Mucosa of descending colon (tissue), 3 donors: ENCODE measurements at regions not wholly inside any gene's neighbourhood (a gene's known extent, or its start where the extent isn't known, plus 50 kb on each side); places are given as distances from the start of the nearest gene placed in this dataset.

ENCODE experiments used
- ATAC-seq: fragments of 200-7000 bp; cut with Tn5 transposase; one replicate; pipeline ENCODE4 v1.9.1; 2020; ENCODE audit warnings: mild to moderate bottlenecking, moderate library complexity
- DNase-seq, 3 donors: peaks; one replicate each; pipeline ENCODE4 v3.0.0-alpha.2; 2020
- H3K36me3 ChIP-seq: fragments of 200-600 bp; one replicate; pipeline ENCODE4 v1.8.0; 2021; ENCODE audit warnings: low read depth, mild to moderate bottlenecking
- H3K4me1 ChIP-seq: fragments of 200-600 bp; one replicate; pipeline ENCODE4 v1.8.0; 2021; ENCODE audit warnings: low read depth, mild to moderate bottlenecking
- H3K4me3 ChIP-seq: fragments of 200-600 bp; one replicate; pipeline ENCODE4 v1.8.0; 2021; ENCODE audit warnings: mild to moderate bottlenecking
- H3K9me3 ChIP-seq: fragments of 200-600 bp; one replicate; pipeline ENCODE4 v1.8.0; 2021; ENCODE audit warnings: mild to moderate bottlenecking
- intact Hi-C, 2 donors: fragments of 100-400 bp; cut with DNase I in 1 of 2; cut with micrococcal nuclease in 1 of 2; formaldehyde crosslinking; loops; one replicate each; pipeline versions ENCODE4 v1.11.0 to v1.11.1; 2022; cut with DNase I, micrococcal nuclease
- TF ChIP-seq, protein P1 (sequence below): fragments of 200-600 bp; IDR thresholded peaks from one replicate; pipeline ENCODE4 v1.8.0; 2022; ENCODE audit warnings: antibody characterized with exemption, mild to moderate bottlenecking
- donor health status: DM: no; HTN: no; CAD: no; lungs with moderate emphysema.
- donor health status: DM: no; HTN: no; CAD: no.
- donor health status: DM: no; HTN: yes; CAD: no.

DNA sequence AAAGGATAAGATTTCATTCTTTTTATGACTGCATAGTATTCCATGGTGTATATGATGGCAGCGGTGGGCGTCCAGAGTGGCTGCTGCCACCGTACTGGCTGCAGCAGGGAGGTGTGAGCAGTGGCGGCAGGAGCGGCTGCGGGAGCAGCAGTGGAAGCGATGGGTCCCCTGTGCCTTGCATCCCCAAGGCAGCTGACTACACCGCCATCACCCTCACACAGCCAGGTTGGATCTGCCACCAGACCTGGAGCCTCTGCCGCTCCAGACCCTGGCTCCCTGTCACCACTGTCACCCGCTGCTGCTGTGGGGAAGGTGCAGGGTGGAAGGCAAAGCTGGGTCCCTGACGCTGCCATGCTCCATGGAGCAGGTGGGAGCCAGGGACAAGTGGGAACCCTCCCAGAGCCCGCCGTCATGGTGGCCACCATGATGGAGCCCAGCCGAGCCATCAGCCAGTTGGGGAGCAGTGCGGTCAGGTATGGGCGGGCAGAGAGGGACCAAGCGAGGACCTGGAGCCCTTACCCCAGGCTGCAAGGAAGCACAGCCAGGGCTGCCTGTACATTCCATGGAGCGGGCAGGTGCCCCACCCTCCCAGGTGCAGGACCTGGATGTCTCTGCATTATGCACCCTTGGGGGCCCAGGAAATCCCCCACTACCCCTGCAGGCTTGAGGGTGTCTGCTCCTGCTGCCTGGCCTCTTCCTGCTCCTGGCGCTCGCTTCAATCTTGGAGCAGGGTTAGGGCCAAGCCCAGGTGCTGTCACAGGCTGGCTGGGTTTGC, 226.1 kb downstream of the OTOR start:
- Histone ChIP-seq H3K4me1 (no peaks in the 10 kb centered on the region), H3K36me3 (no peaks in the 10 kb centered on the region), H3K9me3 (no peaks in the 10 kb centered on the region), H3K4me3 (no peak overlapping the region)
- TF ChIP-seq, protein P1, sequence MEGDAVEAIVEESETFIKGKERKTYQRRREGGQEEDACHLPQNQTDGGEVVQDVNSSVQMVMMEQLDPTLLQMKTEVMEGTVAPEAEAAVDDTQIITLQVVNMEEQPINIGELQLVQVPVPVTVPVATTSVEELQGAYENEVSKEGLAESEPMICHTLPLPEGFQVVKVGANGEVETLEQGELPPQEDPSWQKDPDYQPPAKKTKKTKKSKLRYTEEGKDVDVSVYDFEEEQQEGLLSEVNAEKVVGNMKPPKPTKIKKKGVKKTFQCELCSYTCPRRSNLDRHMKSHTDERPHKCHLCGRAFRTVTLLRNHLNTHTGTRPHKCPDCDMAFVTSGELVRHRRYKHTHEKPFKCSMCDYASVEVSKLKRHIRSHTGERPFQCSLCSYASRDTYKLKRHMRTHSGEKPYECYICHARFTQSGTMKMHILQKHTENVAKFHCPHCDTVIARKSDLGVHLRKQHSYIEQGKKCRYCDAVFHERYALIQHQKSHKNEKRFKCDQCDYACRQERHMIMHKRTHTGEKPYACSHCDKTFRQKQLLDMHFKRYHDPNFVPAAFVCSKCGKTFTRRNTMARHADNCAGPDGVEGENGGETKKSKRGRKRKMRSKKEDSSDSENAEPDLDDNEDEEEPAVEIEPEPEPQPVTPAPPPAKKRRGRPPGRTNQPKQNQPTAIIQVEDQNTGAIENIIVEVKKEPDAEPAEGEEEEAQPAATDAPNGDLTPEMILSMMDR = no peak
- no peak for DNase-seq
- intact Hi-C loops = no loop called here
- no peak for ATAC-seq

DNA sequence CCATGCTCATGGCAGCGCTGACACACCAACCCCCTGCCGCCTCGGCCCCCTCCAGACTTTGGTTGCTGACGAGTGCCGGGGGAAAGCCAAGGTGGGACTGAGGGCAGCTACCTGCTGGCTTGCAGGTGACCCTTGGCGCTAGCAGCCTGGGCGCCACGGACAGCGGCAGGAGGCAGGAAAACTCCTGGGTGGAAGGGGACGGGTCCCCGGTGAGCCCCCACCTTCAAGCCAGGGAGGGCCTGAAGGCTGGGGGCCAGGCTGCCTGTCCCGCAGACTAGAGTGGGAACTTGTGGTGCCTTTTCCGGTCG, 226.7 kb downstream of the OTOR start:
- intact Hi-C loops = no loop called here
- no peaks in the 10 kb centered on the region for H3K36me3 ChIP-seq
- no peaks in the 10 kb centered on the region for H3K9me3 ChIP-seq
- H3K4me1 ChIP-seq = no peaks in the 10 kb centered on the region
- no peak for ATAC-seq
- no peak for DNase-seq
- H3K4me3 ChIP-seq = no peak overlapping the region
- TF ChIP-seq, protein P1 = no peak

DNA sequence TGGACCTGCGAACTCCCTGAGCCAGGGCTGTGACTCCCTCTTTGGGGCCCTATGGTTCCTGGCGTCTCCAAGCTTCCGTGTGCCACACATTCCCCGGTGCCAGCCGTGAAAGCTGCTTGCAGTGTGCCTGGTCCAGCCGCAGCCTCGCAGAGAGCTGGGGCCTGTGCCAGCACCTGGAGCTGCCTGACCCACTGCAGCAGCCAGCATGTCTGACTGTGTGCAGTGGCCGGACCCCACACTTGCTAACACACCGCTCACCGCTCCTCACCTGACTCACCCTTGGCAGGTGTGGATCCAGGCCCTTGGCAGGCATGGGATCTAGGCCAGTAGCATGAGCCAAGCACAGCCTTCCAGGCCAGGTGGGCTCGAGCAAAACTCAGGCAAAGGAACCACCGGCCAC, 227.5 kb downstream of the OTOR start:
- Histone ChIP-seq H3K4me3 (no peak overlapping the region), H3K36me3 (no peaks in the 10 kb centered on the region), H3K9me3 (no peaks in the 10 kb centered on the region), H3K4me1 (no peaks in the 10 kb centered on the region)
- no peak for ATAC-seq
- TF ChIP-seq, protein P1 = no peak
- intact Hi-C loops = no loop called here
- no peak for DNase-seq

DNA sequence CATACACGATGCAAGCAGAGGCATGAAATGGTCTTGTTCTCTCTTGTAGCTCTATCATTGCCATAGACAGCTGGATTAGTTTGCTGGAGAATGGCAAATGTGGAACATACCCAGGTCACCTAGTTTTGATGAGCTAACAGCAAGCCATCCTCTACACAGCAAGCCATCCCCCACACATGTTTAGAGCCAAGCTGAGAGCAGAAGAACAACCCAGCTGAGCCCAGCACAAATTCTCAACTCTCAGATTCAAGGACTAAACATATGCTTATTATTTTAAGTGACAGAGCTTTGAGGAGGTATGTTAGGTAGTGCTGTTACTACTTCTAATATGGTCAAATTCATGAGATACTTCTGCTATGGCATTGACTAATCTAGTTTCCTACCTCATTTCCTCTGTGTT, 230.3 kb downstream of the OTOR start:
- TF ChIP-seq, protein P1 = no peak
- intact Hi-C loops = no loop called here
- ATAC-seq (no peak), DNase-seq (no peak)
- Histone ChIP-seq H3K36me3 (no peaks in the 10 kb centered on the region), H3K9me3 (no peaks in the 10 kb centered on the region), H3K4me1 (no peaks in the 10 kb centered on the region), H3K4me3 (no peak overlapping the region)

DNA sequence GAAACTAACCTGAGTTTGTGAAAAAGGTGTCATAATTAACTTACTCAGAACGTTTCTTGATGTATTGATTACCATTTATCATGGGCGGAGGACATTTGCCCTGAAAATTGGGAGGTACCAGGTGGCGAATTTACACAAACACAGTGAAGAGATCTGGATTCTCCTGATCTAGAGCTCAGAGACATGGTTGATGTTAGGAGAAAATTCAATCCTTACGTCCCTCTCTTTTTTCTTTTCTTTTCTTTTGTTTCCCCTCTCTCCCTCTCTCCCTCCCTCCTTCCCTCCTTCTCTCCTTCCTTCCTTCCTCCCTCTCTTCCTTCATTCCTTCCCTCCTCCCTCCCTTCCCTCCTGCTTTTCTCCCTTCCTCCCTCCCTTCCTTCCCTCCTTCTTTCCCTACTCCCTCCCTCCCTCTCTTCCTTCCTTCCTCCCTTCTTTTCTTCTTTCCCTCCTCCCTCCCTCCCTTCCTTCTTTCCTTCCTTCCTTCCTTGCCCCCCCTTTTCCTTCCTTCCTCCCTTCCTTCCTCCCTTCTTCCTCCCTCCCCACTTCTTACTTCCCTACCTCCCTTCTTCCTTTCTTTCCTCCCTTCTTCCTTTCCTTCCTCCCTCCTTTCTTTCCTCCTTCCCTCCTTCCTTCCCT, 234.1 kb downstream of the OTOR start:
- Histone ChIP-seq H3K4me3 (no peak overlapping the region), H3K9me3 (no peaks in the 10 kb centered on the region), H3K36me3 (no peaks in the 10 kb centered on the region), H3K4me1 (no peaks in the 10 kb centered on the region)
- intact Hi-C loops = no loop called here
- TF ChIP-seq, protein P1 = no peak
- DNase-seq (no peak), ATAC-seq (no peak)
